Osteoblast (primary cell): ENCODE measurements at regions not wholly inside any gene's neighbourhood (a gene's known extent, or its start where the extent isn't known, plus 50 kb on each side); places are given as distances from the start of the nearest gene placed in this dataset.

ENCODE experiments used
- DNase-seq: peaks from one replicate; pipeline ENCODE4 v3.0.0; 2011; ENCODE audit warnings: low spot score, mixed read lengths; ENCODE audit not compliant: insufficient read length; ENCODE audit errors: missing footprints
- H2AFZ ChIP-seq: 2 replicates; pipeline ENCODE4 v1.6.0; 2011; ENCODE audit warnings: mild to moderate bottlenecking, low read length
- H3K27ac ChIP-seq: 2 replicates; pipeline ENCODE4 v1.5.1; 2011; ENCODE audit warnings: mild to moderate bottlenecking, low read depth, low read length, moderate library complexity
- H3K27me3 ChIP-seq: 2 replicates; pipeline ENCODE4 v1.6.0; 2012; ENCODE audit warnings: mild to moderate bottlenecking, control low read depth, inconsistent platforms, low read length, moderate library complexity; ENCODE audit not compliant: insufficient read depth
- H3K36me3 ChIP-seq: 2 replicates; pipeline ENCODE4 v1.5.1; 2011; ENCODE audit warnings: mild to moderate bottlenecking, low read length, control low read depth, moderate library complexity; ENCODE audit not compliant: insufficient read depth
- H3K4me1 ChIP-seq: 2 replicates; pipeline ENCODE4 v1.5.1; 2011; ENCODE audit warnings: mild to moderate bottlenecking, low read length, control low read depth, moderate library complexity; ENCODE audit not compliant: insufficient read depth
- H3K4me2 ChIP-seq: 2 replicates; pipeline ENCODE4 v1.6.0; 2011; ENCODE audit warnings: mild to moderate bottlenecking, low read length; ENCODE audit not compliant: insufficient read depth
- H3K4me3 ChIP-seq: fragments of 200-600 bp; sonication (generic); 3 replicates; pipeline ENCODE4 v1.5.1; 2012; ENCODE audit warnings: mild to moderate bottlenecking, low read length, inconsistent platforms; ENCODE audit not compliant: insufficient read depth
- H3K79me2 ChIP-seq: 2 replicates; pipeline ENCODE4 v1.6.0; 2012; ENCODE audit warnings: mild to moderate bottlenecking, low read length, control low read depth, inconsistent platforms; ENCODE audit not compliant: insufficient read depth
- H3K9me3 ChIP-seq: 2 replicates; pipeline ENCODE4 v1.5.1; 2011; ENCODE audit warnings: low read depth, low read length, control low read depth
- H4K20me1 ChIP-seq: 2 replicates; pipeline ENCODE4 v1.6.0; 2012; ENCODE audit warnings: mild to moderate bottlenecking, low read length, control low read depth; ENCODE audit not compliant: insufficient read depth
- CTCF ChIP-seq: IDR thresholded peaks from 2 replicates; pipeline ENCODE4 v1.5.1; 2011; ENCODE audit warnings: mild to moderate bottlenecking, low read depth, low read length, moderate library complexity; ENCODE audit errors: extremely low read depth

GRCh38 chr10:10901906-10902305 lies 115.8 kb upstream of the CELF2 start:
- Histone ChIP-seq H3K4me1 (no peaks in the 10 kb centered on the region), H3K27me3 (no peaks in the 10 kb centered on the region), H3K79me2 (no peaks in the 10 kb centered on the region), H4K20me1 (no peaks in the 10 kb centered on the region), H3K9me3 (no peaks in the 10 kb centered on the region), H3K4me2 (no peak overlapping the region), H2AFZ (no peak overlapping the region), H3K4me3 (no peak overlapping the region), H3K36me3 (no peaks in the 10 kb centered on the region), H3K27ac (no peak overlapping the region)
- TF ChIP-seq CTCF = no peak
- no peak for DNase-seq

GRCh38 chr10:10902951-10903350 lies 114.7 kb upstream of the CELF2 start:
- no peaks in the 10 kb centered on the region for H3K9me3 ChIP-seq
- no peaks in the 10 kb centered on the region for H3K79me2 ChIP-seq
- no peak overlapping the region for H3K4me2 ChIP-seq
- H4K20me1 ChIP-seq = no peaks in the 10 kb centered on the region
- H3K27ac ChIP-seq = no peak overlapping the region
- no peak for DNase-seq
- no peak for TF ChIP-seq CTCF
- H3K4me1 ChIP-seq = no peaks in the 10 kb centered on the region
- H3K27me3 ChIP-seq = no peaks in the 10 kb centered on the region
- no peaks in the 10 kb centered on the region for H3K36me3 ChIP-seq
- no peak overlapping the region for H2AFZ ChIP-seq
- H3K4me3 ChIP-seq = no peak overlapping the region

GRCh38 chr10:10903620-10904019 lies 114.1 kb upstream of the CELF2 start:
- H3K27me3 ChIP-seq = no peaks in the 10 kb centered on the region
- no peak overlapping the region for H3K4me3 ChIP-seq
- no peaks in the 10 kb centered on the region for H3K36me3 ChIP-seq
- H2AFZ ChIP-seq = no peak overlapping the region
- H3K27ac ChIP-seq = no peak overlapping the region
- H3K4me2 ChIP-seq = no peak overlapping the region
- no peaks in the 10 kb centered on the region for H3K9me3 ChIP-seq
- no peaks in the 10 kb centered on the region for H4K20me1 ChIP-seq
- no peak for DNase-seq
- TF ChIP-seq CTCF = no peak
- no peaks in the 10 kb centered on the region for H3K79me2 ChIP-seq
- no peaks in the 10 kb centered on the region for H3K4me1 ChIP-seq

- no peak for DNase-seq
- Histone ChIP-seq H3K36me3 (no peaks in the 10 kb centered on the region), H3K27me3 (no peaks in the 10 kb centered on the region), H3K79me2 (no peaks in the 10 kb centered on the region), H3K4me2 (peak overlapping the region; percentile 80), H2AFZ (peak overlapping the region; percentile 82), H3K9me3 (no peaks in the 10 kb centered on the region), H3K4me3 (no peak overlapping the region), H4K20me1 (no peaks in the 10 kb centered on the region), H3K4me1 (peaks cover 10% of the 10 kb centered on the region), H3K27ac (peak overlapping the region; percentile 75)
- no peak for TF ChIP-seq CTCF
Measured at GRCh38 chr10:10910634-10911033, 107.0 kb upstream of the CELF2 start.
